Loucy (cell line): ENCODE measurements at regions not wholly inside any gene's neighbourhood (a gene's known extent, or its start where the extent isn't known, plus 50 kb on each side); places are given as distances from the start of the nearest gene placed in this dataset.

ENCODE experiments used
- H2AFZ ChIP-seq: fragments of 200-600 bp; sonication (generic); 2 replicates; pipeline ENCODE4 v1.6.0; 2016; ENCODE audit warnings: antibody characterized with exemption, mild to moderate bottlenecking, low read length, moderate library complexity
- H3F3A ChIP-seq: fragments of 200-600 bp; 2 replicates; pipeline ENCODE4 v1.6.0; 2016; ENCODE audit warnings: antibody characterized with exemption, low read depth, mild to moderate bottlenecking
- H3K27me3 ChIP-seq: fragments of 200-600 bp; sonication (generic); 2 replicates; pipeline ENCODE4 v1.6.1; 2014; ENCODE audit warnings: low read length, mild to moderate bottlenecking; ENCODE audit not compliant: insufficient read depth, poor library complexity, severe bottlenecking
- H3K36me3 ChIP-seq: fragments of 200-600 bp; sonication (generic); 2 replicates; pipeline ENCODE4 v1.6.1; 2016; ENCODE audit warnings: low read length; ENCODE audit not compliant: insufficient read depth
- H3K4me1 ChIP-seq: fragments of 200-600 bp; sonication (generic); 2 replicates; pipeline ENCODE4 v1.5.1; 2014; ENCODE audit warnings: low read length, mild to moderate bottlenecking; ENCODE audit not compliant: insufficient read depth, poor library complexity, severe bottlenecking
- H3K4me2 ChIP-seq: fragments of 200-600 bp; sonication (generic); 2 replicates; pipeline ENCODE4 v1.6.0; 2014; ENCODE audit warnings: antibody characterized with exemption, low read length, low read depth, mild to moderate bottlenecking; ENCODE audit not compliant: poor library complexity, severe bottlenecking
- H3K4me3 ChIP-seq: fragments of 200-600 bp; sonication (generic); 2 replicates; pipeline ENCODE4 v1.5.1; 2014; ENCODE audit warnings: low read length, mild to moderate bottlenecking, mixed read lengths; ENCODE audit not compliant: poor library complexity, severe bottlenecking
- H3K79me2 ChIP-seq: fragments of 200-600 bp; sonication (generic); 2 replicates; pipeline ENCODE4 v1.6.1; 2014; ENCODE audit warnings: low read length; ENCODE audit not compliant: insufficient read depth
- H3K9ac ChIP-seq: fragments of 200-600 bp; sonication (generic); 2 replicates; pipeline ENCODE4 v1.6.0; 2014; ENCODE audit warnings: mild to moderate bottlenecking, low read depth, low read length, moderate library complexity; ENCODE audit not compliant: poor library complexity, severe bottlenecking
- H3K9me2 ChIP-seq: fragments of 200-600 bp; sonication (generic); replicated peaks from 2 replicates; pipeline ENCODE4 v1.6.1; 2016; ENCODE audit warnings: low read depth, low read length, mixed read lengths
- H3K9me3 ChIP-seq: fragments of 200-600 bp; sonication (generic); 2 replicates; pipeline ENCODE4 v1.6.1; 2014; ENCODE audit warnings: mild to moderate bottlenecking, antibody characterized with exemption, low read length, low read depth; ENCODE audit not compliant: insufficient read depth
- H4K20me1 ChIP-seq: fragments of 200-600 bp; sonication (generic); 2 replicates; pipeline ENCODE4 v1.6.0; 2014; ENCODE audit warnings: antibody characterized with exemption, low read length, mild to moderate bottlenecking; ENCODE audit not compliant: insufficient read depth, poor library complexity, severe bottlenecking
- CTCF ChIP-seq: fragments of 200-600 bp; sonication (generic); conservative IDR thresholded peaks from 2 replicates; pipeline ENCODE4 v1.5.1; 2014; ENCODE audit warnings: mild to moderate bottlenecking, antibody characterized with exemption, low read length
- EZH2phosphoT487 ChIP-seq: fragments of 200-600 bp; IDR thresholded peaks from 2 replicates; pipeline ENCODE4 v1.6.1; 2018; ENCODE audit warnings: antibody characterized with exemption, mild to moderate bottlenecking, moderate library complexity, borderline replicate concordance

- Histone ChIP-seq H2AFZ (no peak overlapping the region), H3K9me2 (no peaks in the 10 kb centered on the region), H3K4me2 (no peak overlapping the region), H3K9ac (no peak overlapping the region), H3K4me3 (no peak overlapping the region), H3K4me1 (no peaks in the 10 kb centered on the region), H3K9me3 (no peaks in the 10 kb centered on the region), H3K79me2 (no peaks in the 10 kb centered on the region), H4K20me1 (no peaks in the 10 kb centered on the region), H3K36me3 (no peaks in the 10 kb centered on the region), H3K27me3 (no peaks in the 10 kb centered on the region), H3F3A (no peaks in the 10 kb centered on the region)
- no peak for TF ChIP-seq CTCF
These were observed 383.9 kb upstream of the CHORDC1 start for GRCh38 chr11:90606721-90607120.

GRCh38 chr11:90601261-90601660 is 378.4 kb upstream of the CHORDC1 start:
- H2AFZ ChIP-seq, result no peak overlapping the region
- H4K20me1 ChIP-seq, result no peaks in the 10 kb centered on the region
- H3K4me3 ChIP-seq, result no peak overlapping the region
- no peaks in the 10 kb centered on the region for H3K36me3 ChIP-seq
- H3K9me2 ChIP-seq, result no peaks in the 10 kb centered on the region
- no peaks in the 10 kb centered on the region for H3K27me3 ChIP-seq
- TF ChIP-seq EZH2phosphoT487, result no peak
- TF ChIP-seq CTCF, result no peak
- no peaks in the 10 kb centered on the region for H3K9me3 ChIP-seq
- H3K79me2 ChIP-seq, result no peaks in the 10 kb centered on the region
- H3F3A ChIP-seq, result no peaks in the 10 kb centered on the region
- H3K9ac ChIP-seq, result no peak overlapping the region
- no peak overlapping the region for H3K4me2 ChIP-seq
- H3K4me1 ChIP-seq, result no peaks in the 10 kb centered on the region

GRCh38 chr11:90594658-90595057 is 371.8 kb upstream of the CHORDC1 start:
- Histone ChIP-seq H3K4me3 (no peak overlapping the region), H3K79me2 (no peaks in the 10 kb centered on the region), H3F3A (no peaks in the 10 kb centered on the region), H3K27me3 (no peaks in the 10 kb centered on the region), H3K9ac (no peak overlapping the region), H4K20me1 (no peaks in the 10 kb centered on the region), H3K36me3 (no peaks in the 10 kb centered on the region), H3K4me1 (no peaks in the 10 kb centered on the region), H3K9me2 (no peaks in the 10 kb centered on the region), H3K9me3 (no peaks in the 10 kb centered on the region), H2AFZ (no peak overlapping the region), H3K4me2 (no peak overlapping the region)
- TF ChIP-seq EZH2phosphoT487, result no peak
- no peak for TF ChIP-seq CTCF
